HEK293 (cell line): ENCODE measurements at regions not wholly inside any gene's neighbourhood (a gene's known extent, or its start where the extent isn't known, plus 50 kb on each side); places are given as distances from the start of the nearest gene placed in this dataset.

ENCODE experiments used
- CTCF ChIA-PET: fragments of 350-600 bp; formaldehyde crosslinking; extraction: SDS; loops from one replicate; lab custom pipeline; 2021; ENCODE audit warnings: antibody characterized with exemption; lab: Yijun Ruan, JAX
- POLR2A ChIA-PET: fragments of 300-600 bp; formaldehyde crosslinking; extraction: SDS; loops from one replicate; lab custom pipeline; 2020; ENCODE audit warnings: antibody characterized with exemption, inconsistent platforms; lab: Yijun Ruan, JAX
- H3K27ac ChIP-seq: fragments of 200-500 bp; sonication (Bioruptor generic); 2 replicates; pipeline ENCODE4 v1.5.1; 2014; ENCODE audit warnings: low read depth, low read length, control low read depth, inconsistent platforms; ENCODE audit errors: extremely low read depth
- H3K36me3 ChIP-seq, 2 experiments: fragments of 200-500 bp in 1 of 2; sonication (Bioruptor generic) in 1 of 2; 1 replicate in 1 of 2; 2 replicates in 1 of 2; pipeline ENCODE4 v1.5.1; 2014 to 2017; ENCODE audit warnings: inconsistent platforms in 2 of 2, low read length in 2 of 2; ENCODE audit not compliant: control insufficient read depth in 2 of 2, insufficient read depth in 1 of 2
- H3K4me1 ChIP-seq: fragments of 200-500 bp; sonication (Bioruptor generic); 2 replicates; pipeline ENCODE4 v1.5.1; 2014; ENCODE audit warnings: mild to moderate bottlenecking, low read length, inconsistent platforms; ENCODE audit not compliant: control insufficient read depth, insufficient read depth
- H3K4me3 ChIP-seq: 2 replicates; pipeline ENCODE4 v1.5.1; 2011; ENCODE audit warnings: low read depth, mild to moderate bottlenecking, control low read depth, low read length, moderate library complexity
- H3K9me3 ChIP-seq: fragments of 200-500 bp; sonication (Bioruptor generic); 2 replicates; pipeline ENCODE4 v1.5.1; 2014; ENCODE audit warnings: low read depth, low read length, inconsistent platforms; ENCODE audit not compliant: control insufficient read depth, insufficient read depth
- GLIS1 ChIP-seq: fragments of 450-650 bp; formaldehyde crosslinking; IDR thresholded peaks from 2 replicates; pipeline ENCODE4 v1.5.1; 2016; ENCODE audit warnings: missing biosample characterization, missing genetic modification characterization
- GLIS2 ChIP-seq: fragments of 450-650 bp; formaldehyde crosslinking; IDR thresholded peaks from 2 replicates; pipeline ENCODE4 v1.5.1; 2016; ENCODE audit warnings: missing biosample characterization, missing genetic modification characterization
- IKZF3 ChIP-seq: fragments of 450-650 bp; IDR thresholded peaks from 2 replicates; pipeline ENCODE4 v1.5.0; 2018; ENCODE audit warnings: missing biosample characterization, mild to moderate bottlenecking, missing genetic modification characterization, moderate library complexity
- KLF16 ChIP-seq: fragments of 450-650 bp; formaldehyde crosslinking; IDR thresholded peaks from 2 replicates; pipeline ENCODE4 v1.5.1; 2017; ENCODE audit warnings: missing biosample characterization, missing genetic modification characterization
- TRIM28 ChIP-seq: IDR thresholded peaks from 2 replicates; pipeline ENCODE4 v1.6.1; 2011; ENCODE audit warnings: low read length, control low read depth, borderline replicate concordance
- ZBTB1 ChIP-seq: fragments of 450-650 bp; formaldehyde crosslinking; IDR thresholded peaks from 2 replicates; pipeline ENCODE4 v1.5.1; 2016; ENCODE audit warnings: missing biosample characterization, missing genetic modification characterization
- ZEB2 ChIP-seq: fragments of 450-650 bp; formaldehyde crosslinking; IDR thresholded peaks from 2 replicates; pipeline ENCODE4 v1.5.1; 2016; ENCODE audit warnings: missing biosample characterization, missing genetic modification characterization
- ZNF121 ChIP-seq: fragments of 450-650 bp; formaldehyde crosslinking; IDR thresholded peaks from 2 replicates; pipeline ENCODE4 v1.5.1; 2016; ENCODE audit warnings: missing biosample characterization, missing genetic modification characterization
- ZNF140 ChIP-seq: fragments of 450-650 bp; formaldehyde crosslinking; IDR thresholded peaks from 2 replicates; pipeline ENCODE4 v1.5.1; 2016; ENCODE audit warnings: missing biosample characterization, missing genetic modification characterization
- ZNF221 ChIP-seq: fragments of 450-650 bp; formaldehyde crosslinking; IDR thresholded peaks from 2 replicates; pipeline ENCODE4 v1.5.1; 2017; ENCODE audit warnings: missing biosample characterization, missing genetic modification characterization, borderline replicate concordance
- ZNF24 ChIP-seq: fragments of 450-650 bp; formaldehyde crosslinking; IDR thresholded peaks from 2 replicates; pipeline ENCODE4 v1.5.1; 2016; ENCODE audit warnings: missing biosample characterization, missing genetic modification characterization
- ZNF341 ChIP-seq: fragments of 450-650 bp; formaldehyde crosslinking; IDR thresholded peaks from 2 replicates; pipeline ENCODE4; 2016; ENCODE audit warnings: low read depth, missing biosample characterization, missing genetic modification characterization
- ZNF391 ChIP-seq: fragments of 450-650 bp; formaldehyde crosslinking; IDR thresholded peaks from 2 replicates; pipeline ENCODE4 v1.5.1; 2016; ENCODE audit warnings: low read depth, missing biosample characterization, missing genetic modification characterization, borderline replicate concordance
- ZNF426 ChIP-seq: fragments of 450-650 bp; formaldehyde crosslinking; IDR thresholded peaks from 2 replicates; pipeline ENCODE4 v1.5.1; 2017; ENCODE audit warnings: missing biosample characterization, missing genetic modification characterization, mild to moderate bottlenecking, inconsistent platforms, moderate library complexity
- ZNF433 ChIP-seq: fragments of 450-650 bp; formaldehyde crosslinking; IDR thresholded peaks from 2 replicates; pipeline ENCODE4 v1.5.1; 2016; ENCODE audit warnings: missing biosample characterization, missing genetic modification characterization, low read depth
- ZNF473 ChIP-seq: fragments of 450-650 bp; formaldehyde crosslinking; IDR thresholded peaks from 2 replicates; pipeline ENCODE4 v1.5.1; 2017; ENCODE audit warnings: missing biosample characterization, missing genetic modification characterization
- ZNF521 ChIP-seq: fragments of 450-650 bp; formaldehyde crosslinking; IDR thresholded peaks from 2 replicates; pipeline ENCODE4 v1.5.1; 2017; ENCODE audit warnings: missing biosample characterization, mild to moderate bottlenecking, missing genetic modification characterization
- ZNF530 ChIP-seq: fragments of 450-650 bp; formaldehyde crosslinking; IDR thresholded peaks from 2 replicates; pipeline ENCODE4 v1.5.1; 2016; ENCODE audit warnings: low read depth, missing biosample characterization, missing genetic modification characterization
- ZNF585B ChIP-seq: fragments of 450-650 bp; formaldehyde crosslinking; IDR thresholded peaks from 2 replicates; pipeline ENCODE4 v1.5.1; 2016; ENCODE audit warnings: missing biosample characterization, missing genetic modification characterization
- ZNF701 ChIP-seq: fragments of 450-650 bp; formaldehyde crosslinking; IDR thresholded peaks from 2 replicates; pipeline ENCODE4 v1.5.1; 2016; ENCODE audit warnings: missing biosample characterization, missing genetic modification characterization
- ZSCAN30 ChIP-seq: fragments of 450-650 bp; IDR thresholded peaks from 2 replicates; pipeline ENCODE4 v1.5.1; 2018; ENCODE audit warnings: missing biosample characterization, mild to moderate bottlenecking, missing genetic modification characterization, moderate library complexity
- TF ChIP-seq, protein P1 (sequence below): fragments of 450-650 bp; formaldehyde crosslinking; IDR thresholded peaks from 2 replicates; pipeline ENCODE4 v1.5.1; 2017; ENCODE audit warnings: missing biosample characterization, missing genetic modification characterization
- TF ChIP-seq, protein P2 (sequence below): fragments of 450-650 bp; formaldehyde crosslinking; IDR thresholded peaks from 2 replicates; pipeline ENCODE4 v1.5.1; 2016; ENCODE audit warnings: missing biosample characterization, missing genetic modification characterization
- TF ChIP-seq, protein P3 (sequence below): fragments of 450-650 bp; formaldehyde crosslinking; IDR thresholded peaks from 2 replicates; pipeline ENCODE4 v1.5.1; 2017; ENCODE audit warnings: missing biosample characterization, missing genetic modification characterization

DNA sequence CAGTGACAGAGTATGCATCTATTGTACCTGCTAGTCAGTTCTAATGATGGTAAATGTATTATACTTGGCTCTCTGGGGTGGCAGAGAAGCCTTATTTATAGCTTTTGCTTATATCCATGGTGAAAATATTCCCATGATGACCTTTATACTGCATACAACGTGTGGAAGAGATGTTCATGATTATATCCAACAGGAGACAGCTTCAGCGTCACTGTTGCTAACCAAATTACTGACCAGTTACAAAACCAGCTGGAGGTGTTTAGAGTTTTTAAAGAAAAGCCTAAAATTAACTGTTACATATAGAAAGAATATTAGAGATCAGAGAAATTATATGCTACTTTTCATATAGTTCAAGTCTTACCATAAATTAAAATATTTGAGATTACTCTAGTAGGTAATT is 280.8 kb downstream of the ETV1 start:
- TF ChIP-seq ZNF521 (tag by site-specific recombination) (no peak), GLIS1 (tag by site-specific recombination) (no peak), ZNF391 (tag by site-specific recombination) (no peak), KLF16 (no peak), ZNF426 (no peak), ZNF341 (no peak), ZEB2 (no peak)
- TF ChIP-seq, protein P1, sequence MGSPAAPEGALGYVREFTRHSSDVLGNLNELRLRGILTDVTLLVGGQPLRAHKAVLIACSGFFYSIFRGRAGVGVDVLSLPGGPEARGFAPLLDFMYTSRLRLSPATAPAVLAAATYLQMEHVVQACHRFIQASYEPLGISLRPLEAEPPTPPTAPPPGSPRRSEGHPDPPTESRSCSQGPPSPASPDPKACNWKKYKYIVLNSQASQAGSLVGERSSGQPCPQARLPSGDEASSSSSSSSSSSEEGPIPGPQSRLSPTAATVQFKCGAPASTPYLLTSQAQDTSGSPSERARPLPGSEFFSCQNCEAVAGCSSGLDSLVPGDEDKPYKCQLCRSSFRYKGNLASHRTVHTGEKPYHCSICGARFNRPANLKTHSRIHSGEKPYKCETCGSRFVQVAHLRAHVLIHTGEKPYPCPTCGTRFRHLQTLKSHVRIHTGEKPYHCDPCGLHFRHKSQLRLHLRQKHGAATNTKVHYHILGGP (tag by site-specific recombination): no peak
- Histone ChIP-seq H3K4me3 (no peak overlapping the region), H3K27ac (no peak overlapping the region), H3K4me1 (no peaks in the 10 kb centered on the region), H3K36me3 (no peaks in the 10 kb centered on the region), H3K9me3 (no peaks in the 10 kb centered on the region)
- CTCF ChIA-PET: interaction anchor here (0.5 to 1.0 kb wide), 2 partner anchors 25 to 183 kb away, joined by 3 read pairs; no protein-coding TSS in a partner anchor
- POLR2A ChIA-PET: no interaction called here

DNA sequence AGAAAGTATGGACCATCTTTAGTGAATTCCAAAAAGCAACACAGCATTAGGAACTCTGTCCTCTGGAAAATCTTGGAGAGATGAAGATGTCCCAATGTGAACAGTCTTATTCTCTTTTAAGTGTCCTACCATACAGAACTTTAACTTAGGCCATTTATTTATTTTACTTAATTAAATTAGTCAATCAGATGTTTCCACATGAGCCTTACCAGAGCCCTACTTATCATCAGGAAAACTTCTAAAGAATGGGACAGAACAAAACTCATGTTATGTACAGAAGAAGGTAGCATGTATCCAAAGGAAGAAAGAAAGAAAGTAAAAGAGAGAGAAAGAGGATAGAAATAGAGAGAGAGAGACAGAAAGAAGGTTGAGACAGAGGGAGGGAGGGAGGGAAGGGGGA is 276.4 kb downstream of the ETV1 start:
- ChIA-PET POLR2A (no interaction called here), CTCF (no interaction called here)
- no peaks in the 10 kb centered on the region for H3K36me3 ChIP-seq
- H3K4me3 ChIP-seq: no peak overlapping the region
- no peaks in the 10 kb centered on the region for H3K9me3 ChIP-seq
- TF ChIP-seq IKZF3 (tag by site-specific recombination) (no peak), ZNF221 (tag by site-specific recombination) (no peak), ZNF121 (tag by site-specific recombination) (no peak), TRIM28 (no peak), ZNF701 (tag by site-specific recombination) (no peak)
- TF ChIP-seq, protein P2, sequence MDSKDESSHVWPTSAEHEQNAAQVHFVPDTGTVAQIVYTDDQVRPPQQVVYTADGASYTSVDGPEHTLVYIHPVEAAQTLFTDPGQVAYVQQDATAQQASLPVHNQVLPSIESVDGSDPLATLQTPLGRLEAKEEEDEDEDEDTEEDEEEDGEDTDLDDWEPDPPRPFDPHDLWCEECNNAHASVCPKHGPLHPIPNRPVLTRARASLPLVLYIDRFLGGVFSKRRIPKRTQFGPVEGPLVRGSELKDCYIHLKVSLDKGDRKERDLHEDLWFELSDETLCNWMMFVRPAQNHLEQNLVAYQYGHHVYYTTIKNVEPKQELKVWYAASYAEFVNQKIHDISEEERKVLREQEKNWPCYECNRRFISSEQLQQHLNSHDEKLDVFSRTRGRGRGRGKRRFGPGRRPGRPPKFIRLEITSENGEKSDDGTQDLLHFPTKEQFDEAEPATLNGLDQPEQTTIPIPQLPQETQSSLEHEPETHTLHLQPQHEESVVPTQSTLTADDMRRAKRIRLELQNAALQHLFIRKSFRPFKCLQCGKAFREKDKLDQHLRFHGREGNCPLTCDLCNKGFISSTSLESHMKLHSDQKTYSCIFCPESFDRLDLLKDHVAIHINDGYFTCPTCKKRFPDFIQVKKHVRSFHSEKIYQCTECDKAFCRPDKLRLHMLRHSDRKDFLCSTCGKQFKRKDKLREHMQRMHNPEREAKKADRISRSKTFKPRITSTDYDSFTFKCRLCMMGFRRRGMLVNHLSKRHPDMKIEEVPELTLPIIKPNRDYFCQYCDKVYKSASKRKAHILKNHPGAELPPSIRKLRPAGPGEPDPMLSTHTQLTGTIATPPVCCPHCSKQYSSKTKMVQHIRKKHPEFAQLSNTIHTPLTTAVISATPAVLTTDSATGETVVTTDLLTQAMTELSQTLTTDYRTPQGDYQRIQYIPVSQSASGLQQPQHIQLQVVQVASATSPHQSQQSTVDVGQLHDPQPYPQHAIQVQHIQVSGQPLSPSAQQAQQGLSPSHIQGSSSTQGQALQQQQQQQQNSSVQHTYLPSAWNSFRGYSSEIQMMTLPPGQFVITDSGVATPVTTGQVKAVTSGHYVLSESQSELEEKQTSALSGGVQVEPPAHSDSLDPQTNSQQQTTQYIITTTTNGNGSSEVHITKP (tag by site-specific recombination): no peak
- H3K4me1 ChIP-seq: no peaks in the 10 kb centered on the region
- no peak overlapping the region for H3K27ac ChIP-seq

DNA sequence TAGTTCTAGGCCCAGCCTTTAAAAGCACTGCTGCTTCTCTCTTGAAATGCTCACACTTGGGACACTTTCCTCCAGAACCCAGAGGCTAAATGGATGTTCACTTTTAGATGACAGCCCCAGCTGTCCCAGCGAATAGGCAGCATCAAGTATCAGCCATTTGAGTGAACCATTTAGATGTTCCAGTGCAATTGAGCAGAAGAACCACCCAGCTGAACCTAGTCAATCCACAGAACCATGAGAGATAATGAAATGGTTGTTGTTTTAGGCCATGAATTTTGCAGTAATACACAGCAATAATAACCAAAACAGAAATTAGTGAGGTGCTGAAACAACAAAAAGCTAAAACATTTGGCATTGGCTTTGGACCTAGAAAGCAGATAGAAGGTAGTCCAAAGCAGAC is 273.9 kb downstream of the ETV1 start:
- POLR2A ChIA-PET: no interaction called here
- H3K4me1 ChIP-seq: no peaks in the 10 kb centered on the region
- H3K27ac ChIP-seq: no peak overlapping the region
- H3K36me3 ChIP-seq: no peaks in the 10 kb centered on the region
- H3K9me3 ChIP-seq: no peaks in the 10 kb centered on the region
- no peak overlapping the region for H3K4me3 ChIP-seq
- CTCF ChIA-PET: interaction anchor here (0.7 kb wide), 2 partner anchors 332 to 1426 kb away, joined by 3 to 4 read pairs; no protein-coding TSS in a partner anchor
- TF ChIP-seq ZNF473 (tag by site-specific recombination) (no peak), ZNF585B (tag by site-specific recombination) (no peak), GLIS2 (no peak), ZNF24 (tag by site-specific recombination) (no peak), ZNF433 (tag by site-specific recombination) (no peak), ZBTB1 (tag by site-specific recombination) (no peak), ZSCAN30 (tag by site-specific recombination) (no peak), ZNF140 (no peak), ZNF530 (tag by site-specific recombination) (no peak)
- TF ChIP-seq, protein P3, sequence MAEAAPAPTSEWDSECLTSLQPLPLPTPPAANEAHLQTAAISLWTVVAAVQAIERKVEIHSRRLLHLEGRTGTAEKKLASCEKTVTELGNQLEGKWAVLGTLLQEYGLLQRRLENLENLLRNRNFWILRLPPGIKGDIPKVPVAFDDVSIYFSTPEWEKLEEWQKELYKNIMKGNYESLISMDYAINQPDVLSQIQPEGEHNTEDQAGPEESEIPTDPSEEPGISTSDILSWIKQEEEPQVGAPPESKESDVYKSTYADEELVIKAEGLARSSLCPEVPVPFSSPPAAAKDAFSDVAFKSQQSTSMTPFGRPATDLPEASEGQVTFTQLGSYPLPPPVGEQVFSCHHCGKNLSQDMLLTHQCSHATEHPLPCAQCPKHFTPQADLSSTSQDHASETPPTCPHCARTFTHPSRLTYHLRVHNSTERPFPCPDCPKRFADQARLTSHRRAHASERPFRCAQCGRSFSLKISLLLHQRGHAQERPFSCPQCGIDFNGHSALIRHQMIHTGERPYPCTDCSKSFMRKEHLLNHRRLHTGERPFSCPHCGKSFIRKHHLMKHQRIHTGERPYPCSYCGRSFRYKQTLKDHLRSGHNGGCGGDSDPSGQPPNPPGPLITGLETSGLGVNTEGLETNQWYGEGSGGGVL (tag by site-specific recombination): no peak
- TF ChIP-seq, all 188 proteins: peak for 0
